ENCODE measurements at regions not wholly inside any gene's neighbourhood (a gene's known extent, or its start where the extent isn't known, plus 50 kb on each side); places are given as distances from the start of the nearest gene placed in this dataset.
"Not testable (repeated sequence)": the region's sequence is repeated elsewhere in the genome, so short reads cannot be mapped to it uniquely, and the experiment has no call there.

- Histone ChIP-seq H3K4me2 (ENCODE audit: low read length, poor library complexity, severe bottlenecking) (no peak overlapping the region), H2AK5ac (ENCODE audit: low read length, severe bottlenecking) (no peak overlapping the region), H2BK12ac (ENCODE audit: low read length in 2 of 2) (no peak overlapping the region), H3K9me3 (ENCODE audit: control insufficient read depth, low read length) (no peaks in the 10 kb centered on the region), H2BK5ac (ENCODE audit: low read depth, low read length, poor library complexity, severe bottlenecking) (no peak overlapping the region), H2AFZ (ENCODE audit: low read depth, low read length) (no peak overlapping the region), H2BK15ac (ENCODE audit: low read depth, poor library complexity, severe bottlenecking) (no peak overlapping the region), H3K4me1 (ENCODE audit: control insufficient read depth, insufficient read depth, low read depth, low read length) (no peaks in the 10 kb centered on the region), H4K91ac (ENCODE audit: low read length) (no peak overlapping the region), H3K9ac (ENCODE audit: low read length) (no peak overlapping the region), H4K8ac (ENCODE audit: low read length) (no peak overlapping the region), H3K4me3 (ENCODE audit: insufficient read depth in 1 of 2, low read depth in 1 of 2, low read length in 2 of 2) (no peak overlapping the region), H3K18ac (ENCODE audit: low read depth in 1 of 2, low read length in 2 of 2) (no peak overlapping the region), H3K79me1 (replicated peaks; ENCODE audit: low read length, poor library complexity, severe bottlenecking) (no peaks in the 10 kb centered on the region), H3K4ac (ENCODE audit: low read depth in 1 of 2, low read length in 2 of 2) (no peak overlapping the region), H3K36me3 (ENCODE audit: control insufficient read depth in 1 of 2, insufficient read depth in 2 of 2, low read depth in 1 of 2, low read length in 2 of 2) (no peaks in the 10 kb centered on the region), H3K14ac (ENCODE audit: low read length in 2 of 2) (no peak overlapping the region), H3K23ac (ENCODE audit: low read length in 2 of 2) (no peak overlapping the region), H2BK120ac (ENCODE audit: low read depth, low read length) (no peak overlapping the region), H3K27ac (ENCODE audit: low read length, poor library complexity, severe bottlenecking) (no peak overlapping the region), H3K27me3 (ENCODE audit: control insufficient read depth in 1 of 2, insufficient read depth in 1 of 2, low read length in 2 of 2) (no peaks in the 10 kb centered on the region)
- DNase-seq, result no peak
Observed at GRCh38 chr5:101296477-101296876, 393.4 kb upstream of the ST8SIA4 start.

GRCh38 chr5:101292199-101292598 is 389.1 kb upstream of the ST8SIA4 start:
- H2AK5ac ChIP-seq (ENCODE audit: low read length, severe bottlenecking), result no peak overlapping the region
- no peak overlapping the region for H2BK5ac ChIP-seq (ENCODE audit: low read depth, low read length, poor library complexity, severe bottlenecking)
- no peak overlapping the region for H3K14ac ChIP-seq (ENCODE audit: low read length in 2 of 2)
- no peak overlapping the region for H3K9ac ChIP-seq (ENCODE audit: low read length)
- H3K36me3 ChIP-seq (ENCODE audit: control insufficient read depth in 1 of 2, insufficient read depth in 2 of 2, low read depth in 1 of 2, low read length in 2 of 2), result no peaks in the 10 kb centered on the region
- WGBS, result 80% methylated on average over 2 of the region's 2 CpGs
- no peak overlapping the region for H3K18ac ChIP-seq (ENCODE audit: low read depth in 1 of 2, low read length in 2 of 2)
- no peak overlapping the region for H2AFZ ChIP-seq (ENCODE audit: low read depth, low read length)
- H3K4ac ChIP-seq (ENCODE audit: low read depth in 1 of 2, low read length in 2 of 2), result no peak overlapping the region
- no peaks in the 10 kb centered on the region for H3K27me3 ChIP-seq (ENCODE audit: control insufficient read depth in 1 of 2, insufficient read depth in 1 of 2, low read length in 2 of 2)
- no peak overlapping the region for H3K4me3 ChIP-seq (ENCODE audit: insufficient read depth in 1 of 2, low read depth in 1 of 2, low read length in 2 of 2)
- no peak overlapping the region for H4K91ac ChIP-seq (ENCODE audit: low read length)
- DNase-seq, result no peak
- no peak overlapping the region for H3K4me2 ChIP-seq (ENCODE audit: low read length, poor library complexity, severe bottlenecking)
- no peak overlapping the region for H3K27ac ChIP-seq (ENCODE audit: low read length, poor library complexity, severe bottlenecking)
- no peak overlapping the region for H2BK12ac ChIP-seq (ENCODE audit: low read length in 2 of 2)
- no peaks in the 10 kb centered on the region for H3K9me3 ChIP-seq (ENCODE audit: control insufficient read depth, low read length)
- no peak overlapping the region for H4K8ac ChIP-seq (ENCODE audit: low read length)
- H3K4me1 ChIP-seq (ENCODE audit: control insufficient read depth, insufficient read depth, low read depth, low read length), result no peaks in the 10 kb centered on the region
- no peak overlapping the region for H2BK15ac ChIP-seq (ENCODE audit: low read depth, poor library complexity, severe bottlenecking)
- H2BK120ac ChIP-seq (ENCODE audit: low read depth, low read length), result no peak overlapping the region
- no peaks in the 10 kb centered on the region for H3K79me1 ChIP-seq (replicated peaks; ENCODE audit: low read length, poor library complexity, severe bottlenecking)
- no peak overlapping the region for H3K23ac ChIP-seq (ENCODE audit: low read length in 2 of 2)

- H3K23ac ChIP-seq (ENCODE audit: low read length in 2 of 2); H2BK15ac ChIP-seq (ENCODE audit: low read depth, poor library complexity, severe bottlenecking); H3K18ac ChIP-seq (ENCODE audit: low read depth in 1 of 2, low read length in 2 of 2); H3K4me2 ChIP-seq (ENCODE audit: low read length, poor library complexity, severe bottlenecking); H2AFZ ChIP-seq (ENCODE audit: low read depth, low read length); H3K79me1 ChIP-seq (replicated peaks; ENCODE audit: low read length, poor library complexity, severe bottlenecking); H2BK120ac ChIP-seq (ENCODE audit: low read depth, low read length); H4K91ac ChIP-seq (ENCODE audit: low read length); H3K9me3 ChIP-seq (ENCODE audit: control insufficient read depth, low read length); H4K8ac ChIP-seq (ENCODE audit: low read length); H2BK5ac ChIP-seq (ENCODE audit: low read depth, low read length, poor library complexity, severe bottlenecking); H3K4me1 ChIP-seq (ENCODE audit: control insufficient read depth, insufficient read depth, low read depth, low read length); H3K27ac ChIP-seq (ENCODE audit: low read length, poor library complexity, severe bottlenecking); H3K36me3 ChIP-seq (ENCODE audit: control insufficient read depth in 1 of 2, insufficient read depth in 2 of 2, low read depth in 1 of 2, low read length in 2 of 2); H2AK5ac ChIP-seq (ENCODE audit: low read length, severe bottlenecking); H3K9ac ChIP-seq (ENCODE audit: low read length); DNase-seq; H3K14ac ChIP-seq (ENCODE audit: low read length in 2 of 2); H3K27me3 ChIP-seq (ENCODE audit: control insufficient read depth in 1 of 2, insufficient read depth in 1 of 2, low read length in 2 of 2); H3K4ac ChIP-seq (ENCODE audit: low read depth in 1 of 2, low read length in 2 of 2); H2BK12ac ChIP-seq (ENCODE audit: low read length in 2 of 2); H3K4me3 ChIP-seq (ENCODE audit: insufficient read depth in 1 of 2, low read depth in 1 of 2, low read length in 2 of 2): not testable (repeated sequence)
- WGBS, result 82% methylated on average over 1 of the region's 1 CpG
Observed at GRCh38 chr5:101290761-101291160, 387.7 kb upstream of the ST8SIA4 start.

- no peak overlapping the region for H3K27ac ChIP-seq (ENCODE audit: low read length, poor library complexity, severe bottlenecking)
Observed at GRCh38 chr5:101288633-101289032, 385.6 kb upstream of the ST8SIA4 start.

More at GRCh38 chr5:101288633-101289032, 385.6 kb upstream of the ST8SIA4 start:
- H3K14ac ChIP-seq (ENCODE audit: low read length in 2 of 2), result no peak overlapping the region
- no peaks in the 10 kb centered on the region for H3K4me1 ChIP-seq (ENCODE audit: control insufficient read depth, insufficient read depth, low read depth, low read length)
- H2BK15ac ChIP-seq (ENCODE audit: low read depth, poor library complexity, severe bottlenecking), result no peak overlapping the region
- no peak overlapping the region for H3K4ac ChIP-seq (ENCODE audit: low read depth in 1 of 2, low read length in 2 of 2)
- no peak overlapping the region for H3K9ac ChIP-seq (ENCODE audit: low read length)
- 88% methylated on average over 7 of the region's 7 CpGs for WGBS
- no peak overlapping the region for H3K23ac ChIP-seq (ENCODE audit: low read length in 2 of 2)
- H3K4me3 ChIP-seq (ENCODE audit: insufficient read depth in 1 of 2, low read depth in 1 of 2, low read length in 2 of 2), result no peak overlapping the region
- H2BK120ac ChIP-seq (ENCODE audit: low read depth, low read length), result no peak overlapping the region
- no peak overlapping the region for H2BK12ac ChIP-seq (ENCODE audit: low read length in 2 of 2)
- no peak overlapping the region for H4K91ac ChIP-seq (ENCODE audit: low read length)
- no peak overlapping the region for H3K4me2 ChIP-seq (ENCODE audit: low read length, poor library complexity, severe bottlenecking)
- no peak overlapping the region for H3K18ac ChIP-seq (ENCODE audit: low read depth in 1 of 2, low read length in 2 of 2)
- H2AK5ac ChIP-seq (ENCODE audit: low read length, severe bottlenecking), result no peak overlapping the region
- no peaks in the 10 kb centered on the region for H3K36me3 ChIP-seq (ENCODE audit: control insufficient read depth in 1 of 2, insufficient read depth in 2 of 2, low read depth in 1 of 2, low read length in 2 of 2)
- H4K8ac ChIP-seq (ENCODE audit: low read length), result no peak overlapping the region
- no peaks in the 10 kb centered on the region for H3K9me3 ChIP-seq (ENCODE audit: control insufficient read depth, low read length)
- no peak overlapping the region for H2BK5ac ChIP-seq (ENCODE audit: low read depth, low read length, poor library complexity, severe bottlenecking)
- H2AFZ ChIP-seq (ENCODE audit: low read depth, low read length), result no peak overlapping the region
- no peaks in the 10 kb centered on the region for H3K27me3 ChIP-seq (ENCODE audit: control insufficient read depth in 1 of 2, insufficient read depth in 1 of 2, low read length in 2 of 2)
- H3K79me1 ChIP-seq (replicated peaks; ENCODE audit: low read length, poor library complexity, severe bottlenecking), result no peaks in the 10 kb centered on the region
- DNase-seq, result no peak

Measured in mesenchymal stem cell (in vitro differentiated cells and primary cell).